Motor neuron (in vitro differentiated cells): ENCODE measurements at regions not wholly inside any gene's neighbourhood (a gene's known extent, or its start where the extent isn't known, plus 50 kb on each side); places are given as distances from the start of the nearest gene placed in this dataset.

Source experiments
- ATAC-seq, 8 experiments: fragments of 200-7000 bp; cut with Tn5 transposase; replicated peaks in 6 of 8; 2 replicates each; pipeline ENCODE4 v1.8.0; 2021; ENCODE audit warnings: mild to moderate bottlenecking in 8 of 8, moderate library complexity in 8 of 8
- H3K27ac ChIP-seq, 2 donors: fragments of 250-450 bp; sonication (Bioruptor Pico); 2 replicates each; pipeline ENCODE4 v1.9.0; 2021; ENCODE audit warnings: antibody characterized with exemption in 2 of 2, mild to moderate bottlenecking in 2 of 2, moderate library complexity in 1 of 2
- H3K4me1 ChIP-seq, 2 donors: fragments of 250-450 bp; sonication (Bioruptor Pico); replicated peaks in 1 of 2; 2 replicates each; pipeline ENCODE4 v1.6.1; 2021; ENCODE audit warnings: antibody characterized with exemption in 2 of 2, mild to moderate bottlenecking in 2 of 2, moderate library complexity in 1 of 2
- H3K4me3 ChIP-seq, 5 donors: fragments of 250-450 bp; sonication (Bioruptor Pico); 2 replicates each; pipeline ENCODE4 v1.9.0; 2021; ENCODE audit warnings: antibody characterized with exemption in 5 of 5, mild to moderate bottlenecking in 5 of 5, moderate library complexity in 4 of 5
- WGBS, 10 experiments: fragments of 450-650 bp; shearing (Covaris generic); methylation state at CpG; one replicate each; pipeline ENCODE4 v1.0.0; 2022; 5-methylcytosine and 5-hydroxymethylcytosine counted together
- in situ Hi-C, 9 experiments: fragments of 400-800 bp; cut with MboI; loops; one replicate each; pipeline ENCODE4 v1.15.0; 2021; ENCODE audit warnings: low sequenced_read_pairs in 9 of 9, low pct_unique_long_range_greater_than_20kb in 2 of 9; ENCODE audit not compliant: unreplicated experiment in 9 of 9

DNA sequence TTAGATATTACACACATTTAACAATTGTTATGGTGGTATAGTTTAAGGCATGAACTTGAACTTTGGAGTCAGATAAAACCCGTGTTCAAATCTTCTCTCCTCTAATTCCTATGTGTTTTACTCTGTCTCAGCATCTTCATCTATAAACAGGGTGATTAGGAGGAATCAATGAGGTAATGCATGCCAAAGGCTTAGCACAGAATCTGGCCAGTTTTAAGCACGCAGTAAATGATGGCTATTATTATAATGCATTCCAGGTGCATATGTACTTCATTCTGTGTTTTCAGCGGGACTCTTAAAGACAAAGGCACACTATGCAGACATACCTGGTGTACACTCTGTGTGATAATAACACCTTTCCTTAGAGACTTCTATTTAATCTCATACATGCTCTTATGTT, 88.0 kb upstream of the FRY start:
- Histone ChIP-seq H3K4me3 (no peak overlapping the region), H3K27ac (no peak overlapping the region), H3K4me1 (no peaks in the 10 kb centered on the region)
- in situ Hi-C loops, result no loop called here
- WGBS, 10 experiments, result 0 to 86% (median 80%) methylated on average over 1 to 3 of the region's 3 CpGs; no CpG with 5 or more reads in 1 of the 10 experiments
- peak in 1 of 8 experiments; percentile 4 for ATAC-seq

DNA sequence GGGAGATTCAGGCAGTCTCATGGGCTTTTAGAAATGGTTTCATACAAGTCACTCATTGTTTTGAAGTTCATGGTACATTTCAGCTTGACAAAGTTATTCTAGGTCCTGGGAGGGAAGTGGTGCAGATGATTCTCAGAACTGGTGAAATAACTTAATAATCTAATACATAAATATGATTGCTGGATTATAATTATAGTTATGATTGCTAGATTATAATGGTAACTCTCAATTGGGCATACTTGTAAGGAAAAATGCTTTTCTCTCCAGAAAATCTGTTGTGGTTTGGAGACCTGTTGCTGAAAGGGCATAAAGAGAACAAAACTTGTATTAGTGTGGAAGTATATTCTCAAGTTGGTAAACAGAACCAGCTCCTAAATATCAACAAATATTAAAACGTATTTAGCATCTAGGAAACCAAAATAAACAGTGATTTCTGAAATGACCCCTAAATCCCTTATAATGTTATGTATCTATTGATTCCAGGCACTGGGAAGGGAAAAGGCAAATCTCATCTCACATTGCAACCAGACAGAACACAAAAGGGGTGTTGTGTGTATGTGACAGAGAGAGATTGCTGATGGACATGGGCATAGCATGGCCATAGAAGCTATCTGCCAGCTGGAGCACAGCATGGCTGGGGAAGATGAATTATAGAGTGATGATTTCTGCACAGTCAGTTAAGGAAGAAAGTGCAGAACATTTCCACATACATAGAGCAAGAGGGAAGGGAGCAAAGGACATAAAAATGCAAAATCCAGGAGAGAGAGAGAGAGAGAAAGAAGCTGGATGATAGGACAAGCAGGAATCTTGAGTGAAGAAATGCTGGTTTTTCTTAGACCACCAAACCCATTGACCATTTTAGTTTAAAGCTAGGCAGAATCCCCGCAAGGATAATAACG, 87.1 kb upstream of the FRY start:
- Histone ChIP-seq H3K27ac (no peak overlapping the region), H3K4me3 (no peak overlapping the region), H3K4me1 (no peaks in the 10 kb centered on the region)
- peak in 3 of 8 experiments; percentile 36 to 60 (median 51) for ATAC-seq
- in situ Hi-C loops, result no loop called here
- whole genome bisulfite sequencing, 10 experiments, result 20 to 81% (median 57%) methylated on average over 1 to 3 of the region's 3 CpGs; no CpG with 5 or more reads in 1 of the 10 experiments

DNA sequence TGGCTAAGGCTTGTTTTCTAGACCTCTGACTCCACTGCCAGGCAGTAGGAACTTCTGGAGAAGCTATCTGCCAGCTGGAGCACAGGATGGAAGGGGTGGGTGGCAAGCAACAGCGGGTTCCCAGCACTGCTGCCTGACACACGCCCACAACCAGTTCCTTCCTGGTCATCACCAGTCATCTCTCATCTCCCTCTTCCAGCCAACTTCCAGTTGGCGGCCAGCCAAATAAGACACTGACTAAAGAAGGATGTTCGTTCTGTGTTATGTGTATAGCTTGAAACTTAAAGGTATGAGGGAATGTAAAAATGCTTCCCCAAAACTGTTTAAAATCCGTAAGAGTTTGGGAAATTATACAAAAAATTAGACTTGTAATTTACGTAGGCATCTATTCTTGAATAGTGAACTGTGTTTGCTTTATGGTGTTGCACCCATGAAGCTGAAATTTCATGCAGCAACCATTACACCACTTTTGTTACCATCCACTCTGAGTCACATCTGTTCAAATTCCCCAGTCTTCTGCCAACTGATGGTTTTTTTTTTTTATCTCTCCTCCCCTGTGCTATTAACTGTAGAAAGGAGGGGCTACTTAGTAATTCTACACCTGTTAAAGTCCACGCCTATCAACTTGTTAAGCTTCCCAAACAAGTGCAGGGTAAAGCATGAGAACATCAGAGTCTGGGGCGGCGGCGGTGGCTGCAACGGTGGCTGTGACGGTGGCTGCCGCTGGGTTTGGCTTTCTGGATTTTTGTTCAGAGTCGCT, 86.2 kb upstream of the FRY start:
- H3K27ac ChIP-seq, result no peak overlapping the region
- no peaks in the 10 kb centered on the region for H3K4me1 ChIP-seq
- in situ Hi-C loops, result no loop called here
- peak in 3 of 8 experiments; percentile 84 to 95 (median 92) for ATAC-seq
- WGBS, 10 experiments, result 51 to 87% (median 76%) methylated on average over 4 to 11 of the region's 14 CpGs
- no peak overlapping the region for H3K4me3 ChIP-seq

DNA sequence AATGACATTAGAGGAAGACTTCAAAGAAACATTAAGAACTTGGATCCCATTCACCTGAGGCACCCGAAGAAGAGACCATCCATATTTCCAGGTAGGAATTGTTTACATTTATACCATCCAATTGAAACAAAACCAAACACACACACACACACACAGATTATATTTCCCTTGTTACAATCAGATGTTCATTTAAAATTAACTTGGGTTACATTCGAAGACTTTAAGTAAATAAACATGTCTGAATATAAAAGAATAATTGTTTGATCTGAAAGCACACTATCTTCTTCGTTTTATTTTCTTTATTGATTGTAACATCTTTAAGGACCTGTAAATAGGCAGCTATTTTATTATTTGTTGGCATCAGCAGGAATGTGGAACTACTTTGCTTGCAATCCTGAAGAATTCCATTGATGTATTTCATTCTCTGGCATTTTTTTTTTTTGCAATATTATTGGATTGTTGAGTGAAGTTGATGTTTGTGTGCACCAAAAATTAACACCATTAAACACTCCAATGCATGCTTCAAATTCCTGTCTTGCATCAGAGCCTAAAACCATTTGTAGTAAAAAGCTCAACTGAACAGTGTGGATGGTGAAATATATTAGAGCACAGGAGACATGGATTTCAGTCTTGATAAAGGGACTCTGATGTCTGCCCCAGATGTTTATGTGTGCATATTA, 85.3 kb upstream of the FRY start:
- Histone ChIP-seq H3K4me3 (no peak overlapping the region), H3K4me1 (no peaks in the 10 kb centered on the region), H3K27ac (no peak overlapping the region)
- in situ Hi-C loops, result no loop called here
- 7 to 93% (median 74%) methylated on average over 1 to 3 of the region's 3 CpGs for WGBS, 10 experiments
- ATAC-seq, result no peak

DNA sequence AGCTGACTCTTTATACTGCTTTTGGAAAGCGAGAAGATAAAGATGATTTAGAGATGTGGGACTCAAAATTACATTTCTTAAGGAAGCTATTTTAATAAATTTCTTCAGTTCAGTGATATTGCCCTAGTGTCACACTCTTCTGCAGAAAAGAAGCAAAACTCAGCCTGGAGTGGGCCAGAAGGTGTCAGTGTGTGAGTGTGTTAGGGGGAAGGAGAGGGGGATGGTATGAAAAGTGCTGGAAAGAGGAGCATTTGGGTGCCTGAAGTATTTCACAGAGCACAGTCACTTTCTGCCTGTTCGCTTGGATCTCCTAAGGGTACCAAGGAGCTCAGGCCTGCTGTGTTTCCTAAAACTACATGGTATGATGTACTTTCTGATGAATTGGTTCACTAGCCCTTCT, 84.5 kb upstream of the FRY start:
- 50 to 100% (median 90%) methylated on average over 1 to 2 of the region's 2 CpGs; no CpG with 5 or more reads in 2 of the 10 experiments for WGBS, 10 experiments
- no peak for ATAC-seq
- in situ Hi-C loops, result no loop called here
- Histone ChIP-seq H3K4me3 (no peak overlapping the region), H3K4me1 (no peaks in the 10 kb centered on the region), H3K27ac (no peak overlapping the region)

DNA sequence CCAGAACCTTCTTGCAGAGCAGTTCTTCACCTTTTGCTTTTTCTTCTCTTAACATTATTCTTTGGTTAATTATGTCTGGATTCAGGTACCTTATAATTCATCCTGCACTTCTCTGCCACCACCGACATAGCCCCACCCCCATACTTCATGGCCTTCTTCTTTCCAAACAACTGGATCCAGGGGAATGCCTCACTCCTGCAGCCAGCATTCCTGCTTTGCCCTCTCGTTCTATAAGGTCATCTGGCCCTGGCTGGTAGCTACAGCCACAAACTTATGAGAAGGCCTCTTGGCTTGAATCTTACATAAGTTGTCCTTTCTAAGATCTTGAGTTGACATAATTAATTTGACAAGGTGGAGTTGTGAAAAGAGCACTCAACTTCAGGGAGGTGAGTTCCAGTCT, 84.1 kb upstream of the FRY start:
- no peaks in the 10 kb centered on the region for H3K4me1 ChIP-seq
- ATAC-seq, result no peak
- H3K4me3 ChIP-seq, result no peak overlapping the region
- in situ Hi-C loops, result no loop called here
- WGBS, 10 experiments, result 20 to 100% (median 83%) methylated on average over 1 of the region's 2 CpGs; no CpG with 5 or more reads in 1 of the 10 experiments
- H3K27ac ChIP-seq, result no peak overlapping the region

DNA sequence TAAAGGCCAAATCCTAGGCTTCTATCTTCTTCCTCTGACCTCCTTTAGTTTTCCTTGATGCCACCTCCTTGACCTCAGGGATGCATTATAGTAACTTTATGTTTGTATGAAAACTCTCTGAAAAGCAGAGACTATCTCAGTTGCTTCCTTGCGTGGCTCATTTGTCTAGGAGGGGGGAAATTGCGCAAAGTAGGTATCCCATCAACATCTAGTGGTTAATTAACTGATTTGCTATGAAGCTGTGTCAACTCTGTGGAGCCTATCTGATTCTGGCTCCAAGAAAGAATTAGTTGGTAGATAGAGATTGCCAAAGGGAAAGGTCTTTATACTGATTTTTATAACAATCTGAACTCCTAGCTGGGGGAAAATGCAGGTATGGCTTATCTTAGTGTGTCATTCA, 82.1 kb upstream of the FRY start:
- 88 to 100% (median 94%) methylated on average over 1 to 2 of the region's 2 CpGs; no CpG with 5 or more reads in 5 of the 10 experiments for whole genome bisulfite sequencing, 10 experiments
- no peak overlapping the region for H3K4me3 ChIP-seq
- in situ Hi-C loops, result no loop called here
- ATAC-seq, result no peak
- no peak overlapping the region for H3K27ac ChIP-seq
- no peaks in the 10 kb centered on the region for H3K4me1 ChIP-seq

DNA sequence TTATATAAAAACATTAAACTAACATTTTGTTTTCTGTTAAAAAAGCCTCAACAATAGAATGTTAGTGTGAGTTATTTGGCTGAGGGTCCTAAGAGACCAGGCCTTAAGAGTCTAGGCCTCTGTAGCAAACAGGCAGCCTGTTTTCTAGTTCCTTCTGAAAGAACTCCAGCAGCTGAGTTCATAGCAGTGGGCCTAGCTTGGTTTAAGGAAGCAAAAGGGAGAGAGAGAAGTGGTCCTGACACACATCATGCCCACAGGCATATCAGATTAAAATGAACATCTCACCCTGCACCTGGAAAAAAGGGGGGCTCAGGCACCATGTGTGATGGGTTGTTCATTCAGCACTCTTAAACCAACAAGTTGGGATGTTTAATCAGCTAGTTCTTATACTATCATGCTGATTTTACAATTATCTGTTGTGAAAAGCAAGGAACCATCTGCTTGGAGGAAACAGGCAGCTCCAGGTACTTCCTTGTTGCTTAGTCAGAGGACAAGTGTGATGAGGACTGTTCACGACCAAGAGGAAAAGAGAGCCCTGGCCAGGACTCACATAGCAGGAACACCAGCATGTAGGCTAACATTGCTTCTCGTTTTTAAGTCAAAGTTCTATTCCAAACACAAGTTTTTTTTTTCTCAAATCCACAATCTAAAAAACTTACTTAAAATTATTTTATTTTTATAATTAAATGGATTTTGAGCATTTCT, 81.3 kb upstream of the FRY start:
- H3K27ac ChIP-seq, result no peak overlapping the region
- no peak overlapping the region for H3K4me3 ChIP-seq
- H3K4me1 ChIP-seq, result no peaks in the 10 kb centered on the region
- ATAC-seq, result no peak
- in situ Hi-C loops, result no loop called here
- WGBS, 10 experiments, result 0 to 94% (median 73%) methylated on average over 1 to 2 of the region's 2 CpGs; no CpG with 5 or more reads in 1 of the 10 experiments

DNA sequence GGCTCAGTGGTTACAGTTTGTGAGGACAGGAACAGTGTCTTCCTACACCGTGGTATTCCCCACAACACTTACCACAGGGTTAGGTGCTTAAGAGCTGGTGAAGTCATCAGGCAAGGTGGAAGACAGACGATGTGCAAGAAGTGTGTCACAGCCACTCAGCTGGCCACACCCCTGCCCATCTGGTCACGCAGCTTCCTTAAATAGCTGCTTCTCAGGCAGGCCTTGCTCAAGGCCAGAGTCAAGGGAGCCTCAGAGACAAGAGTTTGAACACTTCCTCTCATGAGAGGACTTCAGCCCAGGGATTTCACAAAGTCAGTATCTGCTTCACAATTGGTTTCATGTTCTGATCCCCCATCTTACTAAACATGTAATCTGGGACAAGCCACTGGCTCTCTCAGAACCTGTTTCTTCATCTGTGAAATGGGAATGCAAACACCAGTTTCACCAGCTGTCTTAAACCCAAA, 80.3 kb upstream of the FRY start:
- H3K27ac ChIP-seq, result no peak overlapping the region
- in situ Hi-C loops, result no loop called here
- H3K4me1 ChIP-seq, result no peaks in the 10 kb centered on the region
- 0 to 96% (median 67%) methylated on average over 1 to 3 of the region's 3 CpGs; no CpG with 5 or more reads in 3 of the 10 experiments for WGBS, 10 experiments
- peak in 6 of 8 experiments; percentile 25 to 100 (median 34) for ATAC-seq
- H3K4me3 ChIP-seq, result no peak overlapping the region

DNA sequence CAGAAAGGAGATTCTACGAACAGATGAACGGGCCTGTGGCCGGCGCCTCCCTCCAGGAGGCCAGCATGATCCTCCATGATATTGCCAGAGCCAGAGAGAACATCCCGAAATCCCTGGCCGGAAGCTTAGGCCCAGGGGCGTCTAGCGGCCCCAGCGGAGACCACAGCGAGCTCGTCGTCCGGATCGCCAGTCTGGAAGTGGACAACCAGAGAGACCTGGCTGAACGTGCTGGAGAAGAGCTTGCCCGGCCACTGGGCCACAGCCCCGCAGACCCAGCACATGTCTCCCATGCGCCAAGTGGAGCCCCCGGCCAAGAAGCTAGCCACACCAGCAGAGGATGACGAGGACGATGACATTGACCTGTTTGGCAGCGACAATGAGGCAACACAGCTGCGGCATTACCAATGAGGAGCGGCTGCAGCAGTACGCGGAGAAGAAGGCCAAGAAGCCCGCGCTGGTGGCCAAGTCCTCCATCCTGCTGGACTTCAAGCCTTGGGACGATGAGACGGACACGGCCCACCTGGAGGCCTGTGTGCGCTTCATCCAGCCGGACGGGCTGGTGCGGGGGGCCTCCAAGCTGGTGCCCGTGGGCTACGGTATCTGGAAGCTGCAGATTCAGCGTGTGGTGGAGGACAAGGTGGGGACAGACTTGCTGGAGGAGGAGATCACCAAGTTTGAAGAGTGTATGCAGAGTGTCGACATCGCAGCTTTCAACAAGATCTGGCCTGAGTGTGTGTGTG, 78.8 kb upstream of the FRY start:
- no peak overlapping the region for H3K4me3 ChIP-seq
- H3K27ac ChIP-seq, result no peak overlapping the region
- 94 to 100% (median 100%) methylated on average over 1 to 25 of the region's 40 CpGs; no CpG with 5 or more reads in 3 of the 10 experiments for WGBS, 10 experiments
- in situ Hi-C loops, result no loop called here
- no peaks in the 10 kb centered on the region for H3K4me1 ChIP-seq
- ATAC-seq, result no peak

DNA sequence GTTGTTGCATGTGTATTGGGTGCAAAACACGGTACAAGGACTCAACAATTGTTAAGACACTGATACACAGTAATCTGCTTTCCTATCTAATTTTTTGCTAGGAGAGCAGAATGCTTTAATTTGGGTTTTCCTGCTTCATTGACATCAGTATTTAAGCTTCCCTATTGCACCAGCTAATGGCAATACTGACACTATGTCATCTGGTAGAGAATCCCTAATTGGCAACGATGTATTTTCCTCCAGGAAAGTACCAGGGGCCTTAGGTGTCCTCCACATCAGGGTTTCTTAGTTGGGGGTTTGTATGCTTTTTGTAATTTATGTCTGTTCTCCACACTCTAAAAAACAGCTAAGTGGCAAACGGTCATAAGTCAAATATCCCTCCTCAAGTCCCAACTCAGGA, 76.5 kb upstream of the FRY start:
- Histone ChIP-seq H3K27ac (no peak overlapping the region), H3K4me3 (no peak overlapping the region), H3K4me1 (no peaks in the 10 kb centered on the region)
- in situ Hi-C loops, result no loop called here
- 20 to 100% (median 90%) methylated on average over 1 to 3 of the region's 3 CpGs for WGBS, 10 experiments
- ATAC-seq, result no peak

DNA sequence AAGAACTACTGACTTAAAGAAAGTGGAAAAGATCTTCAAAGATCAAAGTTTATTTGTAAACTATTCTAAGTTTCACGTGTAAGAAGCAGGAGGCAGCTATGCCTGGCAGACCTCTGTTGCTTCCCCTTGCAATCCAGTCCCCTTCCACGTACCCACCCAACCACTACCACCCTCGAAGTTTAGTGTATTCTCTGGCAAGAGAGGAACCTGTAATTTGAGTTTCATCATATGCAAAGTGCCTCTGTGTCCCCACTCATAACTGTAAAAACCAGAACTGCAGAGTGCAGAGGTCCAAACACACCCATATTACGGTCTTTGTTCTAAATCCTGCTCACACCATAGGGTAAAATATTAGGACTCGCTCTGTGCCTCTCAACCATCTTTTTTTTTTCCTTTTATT, 75.8 kb upstream of the FRY start:
- no peak for ATAC-seq
- no peaks in the 10 kb centered on the region for H3K4me1 ChIP-seq
- WGBS, 10 experiments, result 75 to 100% (median 90%) methylated on average over 1 to 5 of the region's 5 CpGs
- in situ Hi-C loops, result no loop called here
- H3K27ac ChIP-seq, result no peak overlapping the region
- H3K4me3 ChIP-seq, result no peak overlapping the region
